Lower leg skin (tissue), 3 donors: ENCODE measurements at regions not wholly inside any gene's neighbourhood (a gene's known extent, or its start where the extent isn't known, plus 50 kb on each side); places are given as distances from the start of the nearest gene placed in this dataset.

Source experiments
- POLR2A ChIP-seq, 2 donors: fragments of 450-650 bp; IDR thresholded peaks; one replicate each; pipeline ENCODE4 v1.6.1; 2016 to 2017; ENCODE audit warnings: antibody characterized with exemption in 2 of 2, mild to moderate bottlenecking in 1 of 2, moderate library complexity in 1 of 2
- TF ChIP-seq, protein P1 (sequence below), 3 donors: fragments of 450-650 bp; IDR thresholded peaks; one replicate each; pipeline ENCODE4 v1.5.1; 2016; ENCODE audit warnings: antibody characterized with exemption in 3 of 3, mild to moderate bottlenecking in 3 of 3, moderate library complexity in 2 of 3

DNA sequence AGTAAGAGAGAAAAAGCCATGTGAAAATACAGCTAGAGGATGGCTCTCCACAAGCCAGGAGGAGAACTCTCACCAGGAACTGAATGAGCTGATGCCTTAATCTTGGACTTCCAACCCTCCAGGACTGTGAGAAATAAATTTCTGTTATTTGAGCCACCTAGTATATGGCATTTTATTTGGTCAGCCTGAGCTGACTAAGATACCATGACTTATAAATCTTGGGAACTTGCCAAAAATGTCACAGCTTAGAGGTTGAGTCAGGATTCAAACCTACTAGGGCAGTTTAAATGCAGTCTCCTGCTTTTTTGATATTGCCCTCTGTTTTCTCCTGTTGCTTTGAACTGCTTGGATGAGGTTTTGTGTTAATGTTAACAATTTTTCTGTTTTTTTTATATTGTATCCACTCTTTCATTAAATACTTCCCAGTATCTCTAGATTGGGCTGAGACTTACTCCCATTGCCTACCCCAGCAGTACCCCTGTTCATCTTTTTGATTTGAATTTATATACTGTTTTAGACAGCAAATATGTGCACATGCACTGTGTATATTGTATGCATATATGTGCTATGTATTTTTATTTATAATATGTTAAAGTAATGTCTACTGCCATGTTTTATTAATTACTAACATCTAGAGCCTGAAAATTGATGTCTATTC is 1223.2 kb downstream of the OTOL1 start:
- TF ChIP-seq, protein P1, sequence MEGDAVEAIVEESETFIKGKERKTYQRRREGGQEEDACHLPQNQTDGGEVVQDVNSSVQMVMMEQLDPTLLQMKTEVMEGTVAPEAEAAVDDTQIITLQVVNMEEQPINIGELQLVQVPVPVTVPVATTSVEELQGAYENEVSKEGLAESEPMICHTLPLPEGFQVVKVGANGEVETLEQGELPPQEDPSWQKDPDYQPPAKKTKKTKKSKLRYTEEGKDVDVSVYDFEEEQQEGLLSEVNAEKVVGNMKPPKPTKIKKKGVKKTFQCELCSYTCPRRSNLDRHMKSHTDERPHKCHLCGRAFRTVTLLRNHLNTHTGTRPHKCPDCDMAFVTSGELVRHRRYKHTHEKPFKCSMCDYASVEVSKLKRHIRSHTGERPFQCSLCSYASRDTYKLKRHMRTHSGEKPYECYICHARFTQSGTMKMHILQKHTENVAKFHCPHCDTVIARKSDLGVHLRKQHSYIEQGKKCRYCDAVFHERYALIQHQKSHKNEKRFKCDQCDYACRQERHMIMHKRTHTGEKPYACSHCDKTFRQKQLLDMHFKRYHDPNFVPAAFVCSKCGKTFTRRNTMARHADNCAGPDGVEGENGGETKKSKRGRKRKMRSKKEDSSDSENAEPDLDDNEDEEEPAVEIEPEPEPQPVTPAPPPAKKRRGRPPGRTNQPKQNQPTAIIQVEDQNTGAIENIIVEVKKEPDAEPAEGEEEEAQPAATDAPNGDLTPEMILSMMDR (IDR thresholded peaks at IDR 0.05) = no peak
- no peak for TF ChIP-seq POLR2A (IDR thresholded peaks at IDR 0.05)
